PFSK-1 (cell line): ENCODE measurements at regions not wholly inside any gene's neighbourhood (a gene's known extent, or its start where the extent isn't known, plus 50 kb on each side); places are given as distances from the start of the nearest gene placed in this dataset.

Source experiments
- POLR2AphosphoS5 ChIP-seq: IDR thresholded peaks from 2 replicates; pipeline ENCODE4 v1.6.1; 2012; ENCODE audit warnings: low read depth, mild to moderate bottlenecking, control low read depth, low read length, moderate library complexity
- SIN3A ChIP-seq: IDR thresholded peaks from 2 replicates; pipeline ENCODE4 v1.6.1; 2012; ENCODE audit warnings: mild to moderate bottlenecking, low read length, moderate library complexity, borderline replicate concordance; ENCODE audit not compliant: insufficient read depth
- TF ChIP-seq, protein P1 (sequence below), 2 experiments: IDR thresholded peaks; 2 replicates each; pipeline versions ENCODE4 v1.6.1 to v1.8.0; 2011 to 2012; ENCODE audit warnings: low read depth in 2 of 2, low read length in 2 of 2, control low read depth in 1 of 2, inconsistent platforms in 1 of 2, mild to moderate bottlenecking in 1 of 2, moderate library complexity in 1 of 2; ENCODE audit not compliant: insufficient read depth in 1 of 2

DNA sequence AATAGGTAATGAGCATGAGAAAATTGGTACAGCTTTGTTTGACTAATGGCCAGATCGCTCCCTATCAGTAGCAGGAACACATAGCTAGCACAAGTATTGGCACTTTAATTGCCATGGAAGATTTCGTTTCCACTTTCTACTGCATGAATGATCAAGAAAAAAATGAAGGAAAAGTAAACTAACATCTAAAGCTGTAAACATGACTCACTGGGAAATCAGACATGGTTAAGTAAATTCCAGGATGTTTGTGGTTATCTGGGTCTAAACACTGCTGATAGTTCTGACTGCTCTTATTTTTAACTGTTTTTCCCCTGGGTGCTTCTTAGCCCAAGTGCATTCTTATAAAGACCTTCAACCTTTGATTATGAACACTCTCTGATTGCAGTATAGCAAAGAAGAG is 388.9 kb downstream of the NR2F1-AS1 start:
- TF ChIP-seq POLR2AphosphoS5 (no peak), SIN3A (no peak)
- TF ChIP-seq, protein P1, sequence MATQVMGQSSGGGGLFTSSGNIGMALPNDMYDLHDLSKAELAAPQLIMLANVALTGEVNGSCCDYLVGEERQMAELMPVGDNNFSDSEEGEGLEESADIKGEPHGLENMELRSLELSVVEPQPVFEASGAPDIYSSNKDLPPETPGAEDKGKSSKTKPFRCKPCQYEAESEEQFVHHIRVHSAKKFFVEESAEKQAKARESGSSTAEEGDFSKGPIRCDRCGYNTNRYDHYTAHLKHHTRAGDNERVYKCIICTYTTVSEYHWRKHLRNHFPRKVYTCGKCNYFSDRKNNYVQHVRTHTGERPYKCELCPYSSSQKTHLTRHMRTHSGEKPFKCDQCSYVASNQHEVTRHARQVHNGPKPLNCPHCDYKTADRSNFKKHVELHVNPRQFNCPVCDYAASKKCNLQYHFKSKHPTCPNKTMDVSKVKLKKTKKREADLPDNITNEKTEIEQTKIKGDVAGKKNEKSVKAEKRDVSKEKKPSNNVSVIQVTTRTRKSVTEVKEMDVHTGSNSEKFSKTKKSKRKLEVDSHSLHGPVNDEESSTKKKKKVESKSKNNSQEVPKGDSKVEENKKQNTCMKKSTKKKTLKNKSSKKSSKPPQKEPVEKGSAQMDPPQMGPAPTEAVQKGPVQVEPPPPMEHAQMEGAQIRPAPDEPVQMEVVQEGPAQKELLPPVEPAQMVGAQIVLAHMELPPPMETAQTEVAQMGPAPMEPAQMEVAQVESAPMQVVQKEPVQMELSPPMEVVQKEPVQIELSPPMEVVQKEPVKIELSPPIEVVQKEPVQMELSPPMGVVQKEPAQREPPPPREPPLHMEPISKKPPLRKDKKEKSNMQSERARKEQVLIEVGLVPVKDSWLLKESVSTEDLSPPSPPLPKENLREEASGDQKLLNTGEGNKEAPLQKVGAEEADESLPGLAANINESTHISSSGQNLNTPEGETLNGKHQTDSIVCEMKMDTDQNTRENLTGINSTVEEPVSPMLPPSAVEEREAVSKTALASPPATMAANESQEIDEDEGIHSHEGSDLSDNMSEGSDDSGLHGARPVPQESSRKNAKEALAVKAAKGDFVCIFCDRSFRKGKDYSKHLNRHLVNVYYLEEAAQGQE (IDR thresholded peaks at IDR 0.05; ENCODE audit: insufficient read depth in 1 of 2, low read depth in 2 of 2, low read length in 2 of 2): no peak
